ENCODE measurements at regions not wholly inside any gene's neighbourhood (a gene's known extent, or its start where the extent isn't known, plus 50 kb on each side); places are given as distances from the start of the nearest gene placed in this dataset.

GRCh38 chr6:120056085-120056484 lies 706.5 kb upstream of the MAN1A1 start:
- intact Hi-C loops (cut with DNase I), result no loop called here
- Histone ChIP-seq H3K27ac (no peak overlapping the region), H3K4me3 (no peak overlapping the region), H3K9me3 (no peaks in the 10 kb centered on the region), H3K4me1 (no peaks in the 10 kb centered on the region), H3K27me3 (no peaks in the 10 kb centered on the region), H3K36me3 (replicated peaks in 1 of 2; ENCODE audit: insufficient read depth in 1 of 2, low read depth in 2 of 2) (no peaks in the 10 kb centered on the region)
- TF ChIP-seq POLR2A (IDR thresholded peaks at IDR 0.05), result no peak
- TF ChIP-seq CTCF (IDR thresholded peaks at IDR 0.05), result no peak
- DNase-seq (no peak), ATAC-seq (no peak)
- WGBS, 2 donors, result 45 to 49% methylated on average over 6 to 7 of the region's 7 CpGs

- Histone ChIP-seq H3K9me3 (no peaks in the 10 kb centered on the region), H3K36me3 (replicated peaks in 1 of 2; ENCODE audit: insufficient read depth in 1 of 2, low read depth in 2 of 2) (no peaks in the 10 kb centered on the region), H3K4me3 (no peak overlapping the region), H3K4me1 (no peaks in the 10 kb centered on the region), H3K27me3 (no peaks in the 10 kb centered on the region), H3K27ac (no peak overlapping the region)
- TF ChIP-seq POLR2A (IDR thresholded peaks at IDR 0.05), result no peak
- TF ChIP-seq CTCF (IDR thresholded peaks at IDR 0.05), result no peak
- no peak for DNase-seq
- no peak for ATAC-seq
- intact Hi-C loops (cut with DNase I), result no loop called here
- 57 to 78% methylated on average over 4 of the region's 4 CpGs for WGBS, 2 donors
Measured at GRCh38 chr6:120055071-120055470, 705.5 kb upstream of the MAN1A1 start.

GRCh38 chr6:120039664-120040063 lies 690.1 kb upstream of the MAN1A1 start:
- ATAC-seq (no peak), DNase-seq (no peak)
- H3K4me3 ChIP-seq, result no peak overlapping the region
- H3K36me3 ChIP-seq (replicated peaks in 1 of 2; ENCODE audit: insufficient read depth in 1 of 2, low read depth in 2 of 2), result no peaks in the 10 kb centered on the region
- H3K9me3 ChIP-seq, result no peaks in the 10 kb centered on the region
- H3K4me1 ChIP-seq, result no peaks in the 10 kb centered on the region
- no peaks in the 10 kb centered on the region for H3K27me3 ChIP-seq
- intact Hi-C loops (cut with DNase I), result no loop called here
- 66 to 72% methylated on average over 2 of the region's 2 CpGs for WGBS, 2 donors
- TF ChIP-seq POLR2A (IDR thresholded peaks at IDR 0.05), result no peak
- TF ChIP-seq CTCF (IDR thresholded peaks at IDR 0.05), result no peak
- no peak overlapping the region for H3K27ac ChIP-seq

GRCh38 chr6:120031837-120032236 lies 682.3 kb upstream of the MAN1A1 start:
- Histone ChIP-seq H3K4me3 (no peak overlapping the region), H3K9me3 (no peaks in the 10 kb centered on the region), H3K36me3 (replicated peaks in 1 of 2; ENCODE audit: insufficient read depth in 1 of 2, low read depth in 2 of 2) (no peaks in the 10 kb centered on the region), H3K4me1 (no peaks in the 10 kb centered on the region), H3K27me3 (no peaks in the 10 kb centered on the region), H3K27ac (no peak overlapping the region)
- intact Hi-C loops (cut with DNase I), result no loop called here
- no peak for ATAC-seq
- no peak for DNase-seq
- TF ChIP-seq CTCF (IDR thresholded peaks at IDR 0.05) (no peak), POLR2A (IDR thresholded peaks at IDR 0.05) (no peak)
- WGBS, 2 donors, result 88% methylated on average over 2 of the region's 2 CpGs

GRCh38 chr6:120026791-120027190 lies 677.2 kb upstream of the MAN1A1 start:
- Histone ChIP-seq H3K36me3 (replicated peaks in 1 of 2; ENCODE audit: insufficient read depth in 1 of 2, low read depth in 2 of 2) (no peaks in the 10 kb centered on the region), H3K4me3 (no peak overlapping the region), H3K27me3 (no peaks in the 10 kb centered on the region), H3K27ac (no peak overlapping the region), H3K4me1 (no peaks in the 10 kb centered on the region), H3K9me3 (no peaks in the 10 kb centered on the region)
- TF ChIP-seq CTCF (IDR thresholded peaks at IDR 0.05), result no peak
- no peak for TF ChIP-seq POLR2A (IDR thresholded peaks at IDR 0.05)
- DNase-seq (no peak), ATAC-seq (no peak)
- 65 to 67% methylated on average over 1 of the region's 1 CpG for WGBS, 2 donors
- intact Hi-C loops (cut with DNase I), result no loop called here

Measured in body of pancreas (tissue), 4 donors.